ENCODE measurements at regions not wholly inside any gene's neighbourhood (a gene's known extent, or its start where the extent isn't known, plus 50 kb on each side); places are given as distances from the start of the nearest gene placed in this dataset.

DNA sequence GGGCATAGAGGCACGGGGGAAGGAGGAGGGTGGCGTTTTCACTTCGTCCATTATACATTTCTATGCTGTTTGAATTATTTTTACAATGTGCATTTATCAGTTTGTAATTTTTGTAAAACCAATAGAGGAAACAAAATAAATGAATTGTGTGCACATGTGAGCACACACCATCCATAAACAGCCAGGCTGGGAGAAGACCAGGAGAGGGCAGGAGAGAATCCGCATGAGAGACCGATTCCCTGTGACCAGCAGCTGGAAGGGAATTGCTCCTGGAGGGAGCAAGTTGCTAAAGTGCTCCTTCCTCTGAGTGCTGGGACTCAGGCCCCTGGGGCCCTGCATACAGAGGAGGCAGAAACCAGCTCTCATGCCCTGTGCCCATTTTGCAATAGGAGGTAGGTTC is 126.0 kb downstream of the ABCC12 start:
- TF ChIP-seq EZH2 (IDR thresholded peaks at IDR 0.05; ENCODE audit: borderline replicate concordance, low read length): no peak
- TF ChIP-seq, protein P1, sequence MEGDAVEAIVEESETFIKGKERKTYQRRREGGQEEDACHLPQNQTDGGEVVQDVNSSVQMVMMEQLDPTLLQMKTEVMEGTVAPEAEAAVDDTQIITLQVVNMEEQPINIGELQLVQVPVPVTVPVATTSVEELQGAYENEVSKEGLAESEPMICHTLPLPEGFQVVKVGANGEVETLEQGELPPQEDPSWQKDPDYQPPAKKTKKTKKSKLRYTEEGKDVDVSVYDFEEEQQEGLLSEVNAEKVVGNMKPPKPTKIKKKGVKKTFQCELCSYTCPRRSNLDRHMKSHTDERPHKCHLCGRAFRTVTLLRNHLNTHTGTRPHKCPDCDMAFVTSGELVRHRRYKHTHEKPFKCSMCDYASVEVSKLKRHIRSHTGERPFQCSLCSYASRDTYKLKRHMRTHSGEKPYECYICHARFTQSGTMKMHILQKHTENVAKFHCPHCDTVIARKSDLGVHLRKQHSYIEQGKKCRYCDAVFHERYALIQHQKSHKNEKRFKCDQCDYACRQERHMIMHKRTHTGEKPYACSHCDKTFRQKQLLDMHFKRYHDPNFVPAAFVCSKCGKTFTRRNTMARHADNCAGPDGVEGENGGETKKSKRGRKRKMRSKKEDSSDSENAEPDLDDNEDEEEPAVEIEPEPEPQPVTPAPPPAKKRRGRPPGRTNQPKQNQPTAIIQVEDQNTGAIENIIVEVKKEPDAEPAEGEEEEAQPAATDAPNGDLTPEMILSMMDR (IDR thresholded peaks at IDR 0.05; ENCODE audit: low read length): no peak

Data from OCI-LY1 (cell line).